Ovary (tissue), 7 donors: ENCODE measurements at regions not wholly inside any gene's neighbourhood (a gene's known extent, or its start where the extent isn't known, plus 50 kb on each side); places are given as distances from the start of the nearest gene placed in this dataset.

Experiments used
- DNase-seq, 5 donors: peaks; one replicate each; pipeline ENCODE4 v3.0.0-alpha.2; 2019 to 2020
- H3K27ac ChIP-seq, 2 donors: fragments of 200-600 bp; one replicate each; pipeline versions ENCODE4 v1.5.1 to v1.8.0; 2019 to 2022
- H3K27me3 ChIP-seq: fragments of 200-600 bp; one replicate; pipeline ENCODE4 v1.8.0; 2022
- H3K36me3 ChIP-seq: fragments of 200-600 bp; sonication (generic); one replicate; pipeline ENCODE4 v1.5.1; 2019
- H3K4me1 ChIP-seq: one replicate; pipeline ENCODE4 v1.8.1; 2013; ENCODE audit warnings: mild to moderate bottlenecking, moderate library complexity; ENCODE audit not compliant: insufficient read depth
- H3K4me3 ChIP-seq: fragments of 200-600 bp; sonication (generic); one replicate; pipeline ENCODE4 v1.5.1; 2017
- H3K9me3 ChIP-seq, 2 donors: fragments of 200-600 bp in 1 of 2; sonication (generic) in 1 of 2; one replicate each; pipeline versions ENCODE4 v1.5.1 to v1.8.1; 2013 to 2019; ENCODE audit warnings: mild to moderate bottlenecking in 1 of 2, moderate library complexity in 1 of 2
- EP300 ChIP-seq: sonication (generic); formaldehyde crosslinking; IDR thresholded peaks from one replicate; pipeline ENCODE4 v1.6.1; 2017; ENCODE audit warnings: antibody characterized with exemption
- POLR2A ChIP-seq: fragments of 450-650 bp; IDR thresholded peaks from one replicate; pipeline ENCODE4 v1.6.1; 2017; ENCODE audit warnings: antibody characterized with exemption, mild to moderate bottlenecking, moderate library complexity
- WGBS, 3 donors: extraction: QIAGEN DNeasy Blood & Tissue Kit in 1 of 3; methylation state at CpG; one replicate each; pipeline versions ENCODE4 v1.1.5 to v1.1.7; 2013 to 2017; 5-methylcytosine and 5-hydroxymethylcytosine counted together
- intact Hi-C, 4 donors: fragments of 100-400 bp; cut with DNase I; formaldehyde crosslinking; loops; one replicate each; pipeline versions ENCODE4 v1.11.0 to v1.15.1; 2022 to 2023
- TF ChIP-seq, protein P1 (sequence below), 3 donors: fragments of 450-650 bp in 2 of 3; fragments of 200-600 bp in 1 of 3; IDR thresholded peaks; one replicate each; pipeline versions ENCODE4 v1.5.1 to v1.8.0; 2016 to 2022; ENCODE audit warnings: antibody characterized with exemption in 3 of 3, mild to moderate bottlenecking in 1 of 3
- donor health status: DM: no; HTN: no; CAD: no; lungs with moderate emphysema.
- donor health status: DM: no; HTN: no; CAD: no.
- donor health status: Bipolar disorder and iron deficiency.
- donor health status: DM: no; HTN: no; CAD: no.
- donor health status: DM: yes; HTN: yes; CAD: no.

DNA sequence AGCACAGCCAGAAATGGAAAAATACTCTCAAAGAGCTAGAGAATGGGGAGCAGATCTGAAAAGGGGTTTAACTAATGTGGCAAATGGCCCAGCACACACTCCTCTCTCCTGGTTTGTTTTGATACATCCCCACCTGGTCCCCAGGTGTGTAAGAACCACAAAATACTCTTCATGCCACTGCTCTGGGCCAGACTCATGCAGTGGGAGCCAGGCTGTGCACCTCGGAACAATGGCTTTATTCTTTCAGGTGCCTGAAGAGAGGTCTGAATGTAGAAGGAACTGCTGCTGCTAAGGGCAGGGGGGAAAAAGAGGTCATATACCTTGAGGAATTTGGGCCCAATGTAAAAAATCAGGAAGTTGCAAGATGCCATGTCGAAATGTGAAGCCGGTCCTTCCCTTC lies 123.9 kb upstream of the ADAMTSL1 start:
- Histone ChIP-seq H3K36me3 (no peaks in the 10 kb centered on the region), H3K4me3 (no peak overlapping the region), H3K4me1 (no peaks in the 10 kb centered on the region), H3K9me3 (no peaks in the 10 kb centered on the region), H3K27ac (no peak overlapping the region), H3K27me3 (no peaks in the 10 kb centered on the region)
- 96 to 97% (median 97%) methylated on average over 3 of the region's 3 CpGs for WGBS, 3 donors
- intact Hi-C loops = no loop called here
- TF ChIP-seq EP300 (no peak), POLR2A (no peak)
- TF ChIP-seq, protein P1, sequence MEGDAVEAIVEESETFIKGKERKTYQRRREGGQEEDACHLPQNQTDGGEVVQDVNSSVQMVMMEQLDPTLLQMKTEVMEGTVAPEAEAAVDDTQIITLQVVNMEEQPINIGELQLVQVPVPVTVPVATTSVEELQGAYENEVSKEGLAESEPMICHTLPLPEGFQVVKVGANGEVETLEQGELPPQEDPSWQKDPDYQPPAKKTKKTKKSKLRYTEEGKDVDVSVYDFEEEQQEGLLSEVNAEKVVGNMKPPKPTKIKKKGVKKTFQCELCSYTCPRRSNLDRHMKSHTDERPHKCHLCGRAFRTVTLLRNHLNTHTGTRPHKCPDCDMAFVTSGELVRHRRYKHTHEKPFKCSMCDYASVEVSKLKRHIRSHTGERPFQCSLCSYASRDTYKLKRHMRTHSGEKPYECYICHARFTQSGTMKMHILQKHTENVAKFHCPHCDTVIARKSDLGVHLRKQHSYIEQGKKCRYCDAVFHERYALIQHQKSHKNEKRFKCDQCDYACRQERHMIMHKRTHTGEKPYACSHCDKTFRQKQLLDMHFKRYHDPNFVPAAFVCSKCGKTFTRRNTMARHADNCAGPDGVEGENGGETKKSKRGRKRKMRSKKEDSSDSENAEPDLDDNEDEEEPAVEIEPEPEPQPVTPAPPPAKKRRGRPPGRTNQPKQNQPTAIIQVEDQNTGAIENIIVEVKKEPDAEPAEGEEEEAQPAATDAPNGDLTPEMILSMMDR (IDR thresholded peaks at IDR 0.05) = no peak
- DNase-seq = no peak

DNA sequence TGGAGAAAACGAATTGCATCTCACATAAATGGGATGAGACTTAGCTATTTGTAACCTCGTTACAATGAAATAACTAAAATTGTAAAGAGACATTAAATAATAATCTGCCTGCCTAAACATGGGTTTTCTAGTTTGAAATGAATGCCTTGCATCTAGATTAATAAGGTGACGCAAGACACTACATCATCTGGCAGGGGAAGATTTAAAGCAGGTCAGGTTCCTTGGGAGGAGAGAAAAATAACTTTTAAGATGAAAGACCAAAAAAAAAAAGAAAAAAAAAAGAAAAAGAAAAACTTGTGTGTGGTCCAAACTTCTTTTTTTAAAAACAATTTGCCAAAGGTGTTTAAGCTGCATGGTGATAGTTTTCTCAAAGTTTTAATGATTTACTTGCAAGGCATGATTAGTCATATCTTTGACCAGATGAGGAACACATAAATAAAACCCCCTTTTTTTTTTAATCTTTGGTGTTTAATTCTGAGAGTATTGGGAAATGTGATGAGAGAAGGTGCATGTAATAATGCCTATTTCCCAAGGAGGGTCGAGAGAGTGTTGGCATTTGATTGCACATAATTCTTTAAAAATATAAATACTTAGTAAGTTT lies 122.9 kb upstream of the ADAMTSL1 start:
- WGBS, 3 donors = 49 to 52% (median 49%) methylated on average over 4 of the region's 4 CpGs
- Histone ChIP-seq H3K27me3 (no peaks in the 10 kb centered on the region), H3K4me1 (no peaks in the 10 kb centered on the region), H3K27ac (no peak overlapping the region), H3K9me3 (no peaks in the 10 kb centered on the region), H3K36me3 (no peaks in the 10 kb centered on the region), H3K4me3 (no peak overlapping the region)
- intact Hi-C loops = no loop called here
- DNase-seq = no peak
- TF ChIP-seq, protein P1 (IDR thresholded peaks at IDR 0.05) = no peak
- TF ChIP-seq EP300 = no peak
- TF ChIP-seq POLR2A = no peak

DNA sequence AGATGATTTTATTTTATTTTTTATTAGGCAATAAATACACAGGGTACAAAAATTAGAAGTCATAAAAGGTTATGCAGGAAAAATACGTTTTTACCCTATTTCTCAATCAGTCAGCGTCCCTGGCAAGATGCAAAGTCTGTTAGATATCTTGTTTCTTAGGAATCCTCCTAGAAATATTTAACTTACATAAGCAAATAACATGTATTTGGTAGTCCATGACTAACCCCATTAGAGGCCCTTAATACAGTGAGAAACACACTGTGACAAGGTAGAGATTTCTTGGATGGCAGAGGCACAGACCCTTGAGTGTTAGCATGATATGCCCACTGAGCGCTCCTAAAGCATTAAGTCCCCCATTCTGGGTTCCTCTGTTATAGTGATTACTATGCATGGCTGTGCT lies 121.2 kb upstream of the ADAMTSL1 start:
- no peak overlapping the region for H3K4me3 ChIP-seq
- H3K27me3 ChIP-seq = no peaks in the 10 kb centered on the region
- H3K4me1 ChIP-seq = no peaks in the 10 kb centered on the region
- no peak for TF ChIP-seq EP300
- TF ChIP-seq POLR2A = no peak
- TF ChIP-seq, protein P1 (IDR thresholded peaks at IDR 0.05) = no peak
- no peaks in the 10 kb centered on the region for H3K36me3 ChIP-seq
- no peak for DNase-seq
- intact Hi-C loops = no loop called here
- no peaks in the 10 kb centered on the region for H3K9me3 ChIP-seq
- WGBS, 3 donors = 85 to 91% (median 90%) methylated on average over 3 of the region's 3 CpGs
- no peak overlapping the region for H3K27ac ChIP-seq

DNA sequence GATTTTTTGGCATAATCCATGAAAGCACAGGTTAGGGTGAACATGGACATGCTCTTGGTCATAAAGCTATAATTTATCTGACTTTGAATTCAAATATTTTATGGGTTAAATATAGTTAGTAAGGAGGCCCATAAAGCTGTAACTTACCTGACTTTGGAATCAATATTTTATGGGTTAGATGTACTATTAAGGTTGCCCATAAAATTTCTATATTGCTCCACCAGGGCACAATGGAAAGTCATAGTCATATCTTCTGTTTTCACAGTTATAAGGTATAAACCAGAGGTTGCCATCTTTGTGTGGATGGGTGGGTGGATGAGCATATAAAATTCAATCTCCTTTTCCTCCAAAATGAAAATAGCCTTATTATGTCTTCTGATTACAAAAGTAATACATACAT lies 120.5 kb upstream of the ADAMTSL1 start:
- Histone ChIP-seq H3K27me3 (no peaks in the 10 kb centered on the region), H3K9me3 (no peaks in the 10 kb centered on the region), H3K4me3 (no peak overlapping the region), H3K27ac (no peak overlapping the region), H3K4me1 (no peaks in the 10 kb centered on the region), H3K36me3 (no peaks in the 10 kb centered on the region)
- TF ChIP-seq, protein P1 (IDR thresholded peaks at IDR 0.05) = no peak
- no peak for TF ChIP-seq POLR2A
- TF ChIP-seq EP300 = no peak
- DNase-seq = no peak
- intact Hi-C loops = no loop called here
